ENCODE measurements at regions not wholly inside any gene's neighbourhood (a gene's known extent, or its start where the extent isn't known, plus 50 kb on each side); places are given as distances from the start of the nearest gene placed in this dataset.

- no peak overlapping the region for H3K27ac ChIP-seq (ENCODE audit: low read depth)
- no peaks in the 10 kb centered on the region for H3F3A ChIP-seq (replicated peaks; ENCODE audit: low read depth)
- H3K9me3 Mint-ChIP-seq: peaks cover 65% of the 10 kb centered on the region
- no peaks in the 10 kb centered on the region for H3K4me1 Mint-ChIP-seq
- no peak overlapping the region for H2AFZ ChIP-seq
- no peaks in the 10 kb centered on the region for H3K27me3 ChIP-seq (ENCODE audit: insufficient read depth)
- H3K4me2 ChIP-seq: no peak overlapping the region
- no peak overlapping the region for H3K27ac Mint-ChIP-seq
- peaks cover 42% of the 10 kb centered on the region for H3K36me3 Mint-ChIP-seq (ENCODE audit: low read depth)
- H3K27me3 Mint-ChIP-seq (ENCODE audit: insufficient read depth, low read depth, poor library complexity): peaks cover 1% of the 10 kb centered on the region
- no peaks in the 10 kb centered on the region for H4K20me1 ChIP-seq (replicated peaks; ENCODE audit: insufficient read depth)
- no peaks in the 10 kb centered on the region for H3K79me2 ChIP-seq (replicated peaks; ENCODE audit: insufficient read depth)
- DNase-seq (ENCODE audit: low spot score): no peak
- no peak overlapping the region for H3K4me3 ChIP-seq
- no peak for ATAC-seq
- H3K36me3 ChIP-seq (ENCODE audit: insufficient read depth): peaks cover 4% of the 10 kb centered on the region; the same call in 1 of the 2 replicates
- no peak overlapping the region for H3K4me3 Mint-ChIP-seq
- no peaks in the 10 kb centered on the region; the same call in 1 of the 2 replicates for H3K9me2 ChIP-seq (ENCODE audit: insufficient read depth)
- H3K4me1 ChIP-seq (ENCODE audit: insufficient read depth): no peaks in the 10 kb centered on the region
- no peak for TF ChIP-seq ETS1 (IDR thresholded peaks at IDR 0.05)
- TF ChIP-seq EZH2phosphoT487 (IDR thresholded peaks at IDR 0.05; ENCODE audit: unreplicated experiment): no peak
- TF ChIP-seq ZNF462 (CRISPR knock-in tag; IDR thresholded peaks at IDR 0.05): no peak
- TF ChIP-seq NANOG (IDR thresholded peaks at IDR 0.05; ENCODE audit: borderline replicate concordance): no peak
- TF ChIP-seq CTCF (conservative IDR thresholded peaks at IDR 0.05; ENCODE audit: low read depth in 2 of 2): no peak
- TF ChIP-seq JUNB (IDR thresholded peaks at IDR 0.05; ENCODE audit: unreplicated experiment): no peak
- TF ChIP-seq ZNF331 (CRISPR knock-in tag; IDR thresholded peaks at IDR 0.05; ENCODE audit: low read depth): no peak
- no peak for TF ChIP-seq POLR2AphosphoS5 (IDR thresholded peaks at IDR 0.05; ENCODE audit: low read depth)
- TF ChIP-seq STAT1 (IDR thresholded peaks at IDR 0.05; ENCODE audit: unreplicated experiment): no peak
- TF ChIP-seq CREB1 (CRISPR knock-in tag; IDR thresholded peaks at IDR 0.05; ENCODE audit: low read depth): no peak
- no peak for TF ChIP-seq REST (IDR thresholded peaks at IDR 0.05; ENCODE audit: unreplicated experiment)
Observed at GRCh38 chr10:65083222-65083621, 1562.0 kb downstream of the REEP3 start.
